Hepatocyte (in vitro differentiated cells): ENCODE measurements at regions not wholly inside any gene's neighbourhood (a gene's known extent, or its start where the extent isn't known, plus 50 kb on each side); places are given as distances from the start of the nearest gene placed in this dataset.

Experiments used
- DNase-seq: peaks from one replicate; pipeline ENCODE4 v3.0.0-alpha.2; 2016; ENCODE audit warnings: low spot score
- H2AFZ ChIP-seq: fragments of 200-600 bp; sonication (generic); 2 replicates; pipeline ENCODE4 v1.6.0; 2016; ENCODE audit warnings: antibody characterized with exemption, mild to moderate bottlenecking
- H3K27ac ChIP-seq: fragments of 200-600 bp; sonication (generic); 2 replicates; pipeline ENCODE4 v1.5.1; 2016; ENCODE audit warnings: mild to moderate bottlenecking
- H3K27me3 ChIP-seq: fragments of 200-600 bp; sonication (generic); 2 replicates; pipeline ENCODE4 v1.6.1; 2016
- H3K36me3 ChIP-seq: fragments of 200-600 bp; sonication (generic); replicated peaks from 2 replicates; pipeline ENCODE4 v1.5.1; 2016; ENCODE audit warnings: low read depth; ENCODE audit not compliant: insufficient read depth
- H3K4me1 ChIP-seq: fragments of 200-600 bp; sonication (generic); 2 replicates; pipeline ENCODE4 v1.5.1; 2016; ENCODE audit warnings: mild to moderate bottlenecking, moderate library complexity; ENCODE audit not compliant: insufficient read depth
- H3K4me2 ChIP-seq: fragments of 200-600 bp; sonication (generic); 2 replicates; pipeline ENCODE4 v1.6.0; 2016
- H3K4me3 ChIP-seq: fragments of 200-600 bp; sonication (generic); 2 replicates; pipeline ENCODE4 v1.5.1; 2016; ENCODE audit warnings: mild to moderate bottlenecking
- H3K79me2 ChIP-seq: fragments of 200-600 bp; sonication (generic); 2 replicates; pipeline ENCODE4 v1.6.0; 2017; ENCODE audit warnings: mild to moderate bottlenecking
- H3K9me2 ChIP-seq: fragments of 200-600 bp; sonication (generic); replicated peaks from 2 replicates; pipeline ENCODE4 v1.6.0; 2017; ENCODE audit warnings: mild to moderate bottlenecking; ENCODE audit not compliant: insufficient read depth
- H3K9me3 ChIP-seq: fragments of 200-600 bp; sonication (generic); 2 replicates; pipeline ENCODE4 v1.5.1; 2016; ENCODE audit warnings: low read depth, mild to moderate bottlenecking
- H4K20me1 ChIP-seq: fragments of 200-600 bp; sonication (generic); 2 replicates; pipeline ENCODE4 v1.6.0; 2016; ENCODE audit warnings: mild to moderate bottlenecking; ENCODE audit not compliant: insufficient read depth, poor library complexity, severe bottlenecking
- EZH2 ChIP-seq: fragments of 200-600 bp; sonication (generic); IDR thresholded peaks from 2 replicates; pipeline ENCODE4 v1.6.1; 2016; ENCODE audit warnings: antibody characterized with exemption, mild to moderate bottlenecking, borderline replicate concordance
- EZH2phosphoT487 ChIP-seq: fragments of 200-600 bp; sonication (generic); IDR thresholded peaks from one replicate; pipeline ENCODE4 v1.6.1; 2018; ENCODE audit warnings: antibody characterized with exemption, mild to moderate bottlenecking, low read depth, moderate library complexity; ENCODE audit not compliant: unreplicated experiment, severe bottlenecking
- WGBS: methylation state at CpG from one replicate; pipeline ENCODE4 v1.1.6; 2016; ENCODE audit warnings: low lambda C conversion rate; ENCODE audit errors: missing lambda C conversion rate; 5-methylcytosine and 5-hydroxymethylcytosine counted together
- TF ChIP-seq, protein P1 (sequence below): fragments of 200-600 bp; sonication (generic); IDR thresholded peaks from 2 replicates; pipeline ENCODE4 v1.5.1; 2016; ENCODE audit warnings: antibody characterized with exemption, mild to moderate bottlenecking; ENCODE audit not compliant: poor library complexity

- Histone ChIP-seq H3K4me3 (no peak overlapping the region), H3K4me1 (no peaks in the 10 kb centered on the region), H3K4me2 (no peak overlapping the region), H3K36me3 (no peaks in the 10 kb centered on the region), H4K20me1 (no peaks in the 10 kb centered on the region), H3K79me2 (no peaks in the 10 kb centered on the region), H2AFZ (no peak overlapping the region), H3K27me3 (no peaks in the 10 kb centered on the region), H3K27ac (no peak overlapping the region), H3K9me3 (no peaks in the 10 kb centered on the region), H3K9me2 (no peaks in the 10 kb centered on the region)
- TF ChIP-seq EZH2phosphoT487 (no peak), EZH2 (no peak)
- TF ChIP-seq, protein P1, sequence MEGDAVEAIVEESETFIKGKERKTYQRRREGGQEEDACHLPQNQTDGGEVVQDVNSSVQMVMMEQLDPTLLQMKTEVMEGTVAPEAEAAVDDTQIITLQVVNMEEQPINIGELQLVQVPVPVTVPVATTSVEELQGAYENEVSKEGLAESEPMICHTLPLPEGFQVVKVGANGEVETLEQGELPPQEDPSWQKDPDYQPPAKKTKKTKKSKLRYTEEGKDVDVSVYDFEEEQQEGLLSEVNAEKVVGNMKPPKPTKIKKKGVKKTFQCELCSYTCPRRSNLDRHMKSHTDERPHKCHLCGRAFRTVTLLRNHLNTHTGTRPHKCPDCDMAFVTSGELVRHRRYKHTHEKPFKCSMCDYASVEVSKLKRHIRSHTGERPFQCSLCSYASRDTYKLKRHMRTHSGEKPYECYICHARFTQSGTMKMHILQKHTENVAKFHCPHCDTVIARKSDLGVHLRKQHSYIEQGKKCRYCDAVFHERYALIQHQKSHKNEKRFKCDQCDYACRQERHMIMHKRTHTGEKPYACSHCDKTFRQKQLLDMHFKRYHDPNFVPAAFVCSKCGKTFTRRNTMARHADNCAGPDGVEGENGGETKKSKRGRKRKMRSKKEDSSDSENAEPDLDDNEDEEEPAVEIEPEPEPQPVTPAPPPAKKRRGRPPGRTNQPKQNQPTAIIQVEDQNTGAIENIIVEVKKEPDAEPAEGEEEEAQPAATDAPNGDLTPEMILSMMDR: no peak
- DNase-seq: no peak
These were observed 84.7 kb upstream of the ZP4 start for GRCh38 chr1:237975376-237975775.

GRCh38 chr1:237972186-237972585 lies 81.5 kb upstream of the ZP4 start:
- Histone ChIP-seq H3K4me1 (no peaks in the 10 kb centered on the region), H4K20me1 (no peaks in the 10 kb centered on the region), H3K9me2 (no peaks in the 10 kb centered on the region), H3K4me2 (no peak overlapping the region), H2AFZ (no peak overlapping the region), H3K4me3 (no peak overlapping the region), H3K36me3 (no peaks in the 10 kb centered on the region), H3K27me3 (no peaks in the 10 kb centered on the region), H3K27ac (no peak overlapping the region), H3K9me3 (no peaks in the 10 kb centered on the region), H3K79me2 (no peaks in the 10 kb centered on the region)
- no peak for TF ChIP-seq EZH2phosphoT487
- TF ChIP-seq, protein P1: no peak
- no peak for TF ChIP-seq EZH2
- DNase-seq: no peak
- WGBS: 87% methylated on average over 4 of the region's 4 CpGs

- no peaks in the 10 kb centered on the region for H4K20me1 ChIP-seq
- H3K9me2 ChIP-seq: no peaks in the 10 kb centered on the region
- TF ChIP-seq EZH2: no peak
- no peak for TF ChIP-seq EZH2phosphoT487
- TF ChIP-seq, protein P1: no peak
- H3K4me3 ChIP-seq: no peak overlapping the region
- H3K27ac ChIP-seq: no peak overlapping the region
- no peaks in the 10 kb centered on the region for H3K4me1 ChIP-seq
- 87% methylated on average over 2 of the region's 2 CpGs for WGBS
- H3K9me3 ChIP-seq: no peaks in the 10 kb centered on the region
- no peaks in the 10 kb centered on the region for H3K27me3 ChIP-seq
- no peak for DNase-seq
- H2AFZ ChIP-seq: no peak overlapping the region
- H3K4me2 ChIP-seq: no peak overlapping the region
- H3K36me3 ChIP-seq: no peaks in the 10 kb centered on the region
- no peaks in the 10 kb centered on the region for H3K79me2 ChIP-seq
These were observed 72.3 kb upstream of the ZP4 start for GRCh38 chr1:237962985-237963384.

DNA sequence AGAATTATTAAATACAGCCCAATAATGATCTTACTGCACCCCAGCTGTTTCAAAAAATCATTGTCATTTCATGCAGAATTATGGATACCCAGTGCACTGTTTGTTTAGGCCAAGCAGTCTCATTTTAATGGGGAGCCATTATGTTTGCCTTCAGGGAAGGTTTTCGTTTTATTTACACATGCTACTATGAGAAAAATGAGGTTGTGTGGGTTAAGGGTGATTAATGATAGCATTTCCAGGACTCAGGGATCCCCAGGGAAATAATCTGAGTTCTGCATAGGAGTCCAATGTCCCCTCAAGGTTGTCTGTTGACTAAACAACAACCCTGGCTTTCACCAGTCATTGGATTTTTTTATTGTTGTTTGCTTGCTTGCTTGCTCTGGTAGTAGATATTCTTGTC lies 71.0 kb upstream of the ZP4 start:
- WGBS: 42% methylated on average over 1 of the region's 1 CpG
- Histone ChIP-seq H3K79me2 (no peaks in the 10 kb centered on the region), H3K4me2 (no peak overlapping the region), H3K27ac (no peak overlapping the region), H4K20me1 (no peaks in the 10 kb centered on the region), H2AFZ (no peak overlapping the region), H3K27me3 (no peaks in the 10 kb centered on the region), H3K9me3 (no peaks in the 10 kb centered on the region), H3K4me3 (no peak overlapping the region), H3K9me2 (no peaks in the 10 kb centered on the region), H3K4me1 (no peaks in the 10 kb centered on the region), H3K36me3 (no peaks in the 10 kb centered on the region)
- no peak for DNase-seq
- no peak for TF ChIP-seq EZH2
- TF ChIP-seq EZH2phosphoT487: no peak
- TF ChIP-seq, protein P1: no peak
